GM12891 (cell line): ENCODE measurements at regions not wholly inside any gene's neighbourhood (a gene's known extent, or its start where the extent isn't known, plus 50 kb on each side); places are given as distances from the start of the nearest gene placed in this dataset.

Experiments
- POLR2A ChIP-seq: IDR thresholded peaks from 2 replicates; pipeline ENCODE4 v1.6.1; 2011; ENCODE audit warnings: low read depth, low read length, control low read depth
- TAF1 ChIP-seq: IDR thresholded peaks from 2 replicates; pipeline ENCODE4 v1.6.1; 2011; ENCODE audit warnings: low read depth, low read length, control low read depth

GRCh38 chr5:125950012-125950615 is 473.1 kb upstream of the GRAMD2B start:
- TF ChIP-seq POLR2A (no peak), TAF1 (no peak)
